ENCODE measurements at regions not wholly inside any gene's neighbourhood (a gene's known extent, or its start where the extent isn't known, plus 50 kb on each side); places are given as distances from the start of the nearest gene placed in this dataset.

DNA sequence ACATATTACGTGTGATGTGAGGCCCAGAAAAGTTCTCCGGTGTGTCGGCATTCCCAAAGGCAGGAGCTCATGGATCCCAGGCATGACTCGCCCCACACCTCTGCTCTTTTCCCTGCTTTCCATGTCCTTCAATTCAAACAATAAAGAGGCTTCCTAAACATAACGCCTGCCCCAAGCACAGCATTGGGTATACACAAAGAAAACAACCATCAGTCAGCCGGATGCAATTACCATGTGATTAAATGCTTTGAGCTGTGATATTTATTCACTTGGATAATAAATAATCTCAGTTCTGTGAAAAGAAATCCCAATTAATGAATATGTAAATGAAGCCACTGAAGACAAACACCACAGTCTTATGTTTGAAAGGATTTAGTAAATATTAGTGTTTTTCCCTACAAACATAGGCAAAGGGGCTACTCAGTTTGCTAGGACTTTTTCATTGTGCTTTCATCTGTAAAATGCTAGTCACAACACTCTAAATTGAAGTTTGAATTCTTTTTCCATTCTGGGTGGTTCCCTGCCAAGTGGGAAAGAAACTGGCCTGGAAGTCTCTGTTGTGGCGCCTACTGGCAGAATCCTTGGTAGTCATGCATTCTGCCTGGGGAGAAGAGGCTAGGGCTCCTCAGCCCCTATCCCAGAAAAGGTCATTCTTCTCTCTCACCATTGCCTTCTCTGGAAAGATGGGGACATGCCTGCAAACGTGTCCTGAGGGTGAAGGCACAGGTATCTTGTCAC lies 144.7 kb downstream of the COL6A3 start:
- TF ChIP-seq YY1 (IDR thresholded peaks at IDR 0.05; ENCODE audit: insufficient read depth, insufficient read length) = no peak
- no peak for TF ChIP-seq SUZ12 (IDR thresholded peaks at IDR 0.05; ENCODE audit: extremely low read depth, insufficient read depth, insufficient read length)

Measured in NT2/D1 (cell line).